GM12864 (cell line): ENCODE measurements at regions not wholly inside any gene's neighbourhood (a gene's known extent, or its start where the extent isn't known, plus 50 kb on each side); places are given as distances from the start of the nearest gene placed in this dataset.

ENCODE experiments used
- DNase-seq: peaks from one replicate; pipeline ENCODE4 v3.0.0-alpha.2; 2011; ENCODE audit warnings: low read depth
- H3K4me3 ChIP-seq: 2 replicates; pipeline ENCODE4 v1.5.1; 2011; ENCODE audit warnings: mild to moderate bottlenecking, low read depth, low read length, control low read depth
- CTCF ChIP-seq: IDR thresholded peaks from 2 replicates; pipeline ENCODE4 v1.5.1; 2011; ENCODE audit warnings: low read depth, mild to moderate bottlenecking, moderate library complexity, low read length, control low read depth, inconsistent platforms; ENCODE audit errors: missing control alignments

GRCh38 chr14:23694949-23695663 lies 58.9 kb downstream of the DHRS2 start:
- H3K4me3 ChIP-seq, result no peak overlapping the region
- DNase-seq, result no peak
- no peak for TF ChIP-seq CTCF

DNA sequence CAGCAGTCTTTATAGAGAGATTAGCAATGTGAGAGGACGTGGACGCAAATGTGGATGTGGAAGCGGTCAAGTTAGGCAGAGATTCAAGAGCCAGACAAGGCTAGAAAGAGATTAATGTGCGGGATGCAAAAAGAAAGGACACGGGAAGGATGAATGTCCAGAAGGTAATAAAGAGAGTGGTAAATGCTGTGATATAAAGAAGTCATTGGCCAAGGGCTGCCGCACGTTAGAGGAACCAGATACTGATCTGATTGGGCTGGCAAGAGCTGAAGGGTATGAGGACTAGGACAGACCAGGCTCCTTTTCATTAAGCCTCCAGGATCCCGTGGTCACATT lies 59.5 kb downstream of the DHRS2 start:
- TF ChIP-seq CTCF, result no peak
- H3K4me3 ChIP-seq, result no peak overlapping the region
- DNase-seq, result no peak

- TF ChIP-seq CTCF, result no peak
- no peak overlapping the region for H3K4me3 ChIP-seq
- no peak for DNase-seq
Measured at GRCh38 chr14:23696701-23697239, 60.6 kb downstream of the DHRS2 start.

DNA sequence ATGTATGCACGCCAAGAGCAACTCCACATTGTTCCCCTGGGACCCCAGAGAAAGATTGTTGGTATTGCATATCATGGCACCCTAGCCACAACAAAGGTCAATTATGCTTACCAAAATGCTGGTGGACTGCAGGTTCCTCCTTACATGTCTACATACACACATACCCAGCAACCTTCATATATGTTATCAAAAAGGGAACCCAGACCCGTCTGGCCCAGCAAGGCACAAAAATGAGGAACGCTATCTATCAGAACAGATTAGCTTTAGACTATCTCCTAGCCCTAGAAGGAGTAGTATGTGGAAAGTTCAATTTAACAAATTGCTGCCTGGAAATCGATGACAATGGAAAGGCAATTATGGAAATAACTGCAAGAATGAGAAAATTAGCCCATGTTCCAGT lies 61.5 kb downstream of the DHRS2 start:
- no peak overlapping the region for H3K4me3 ChIP-seq
- no peak for TF ChIP-seq CTCF
- DNase-seq, result no peak

DNA sequence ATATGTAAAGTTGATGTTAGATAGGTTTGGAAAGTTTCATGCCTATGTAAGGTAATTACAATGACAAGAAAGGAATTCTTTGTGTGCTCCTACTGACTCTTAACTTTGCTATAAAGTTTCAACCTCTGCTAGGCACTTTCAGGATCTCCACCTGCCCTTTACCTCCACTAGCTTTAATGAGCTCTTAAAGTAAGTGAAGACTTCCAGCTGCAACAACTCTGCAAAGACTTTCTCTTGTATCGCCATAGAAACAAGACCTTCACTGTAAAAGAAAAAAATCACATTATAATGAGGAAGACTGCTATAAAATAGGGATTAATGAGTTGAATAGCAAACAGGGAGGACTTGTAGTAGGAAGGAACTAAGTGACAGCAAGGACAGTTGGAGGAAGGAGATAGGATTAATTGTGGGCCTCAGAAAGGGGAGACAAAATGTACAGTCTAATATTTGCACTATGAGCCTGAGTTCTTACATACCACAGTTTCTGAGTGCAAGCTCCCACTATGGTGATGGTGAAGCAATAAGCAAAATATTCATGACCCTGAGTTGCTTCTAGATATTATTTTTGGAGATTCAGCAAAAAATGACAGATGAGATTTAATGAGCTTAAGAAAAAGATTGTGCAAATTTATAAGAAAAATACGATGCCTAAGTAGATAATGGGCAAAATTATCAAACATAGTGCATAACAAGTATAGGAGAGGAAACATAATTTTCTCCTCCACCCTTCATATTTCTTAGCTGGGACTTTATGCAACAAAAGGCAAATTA lies 66.7 kb downstream of the DHRS2 start:
- no peak for TF ChIP-seq CTCF
- H3K4me3 ChIP-seq, result no peak overlapping the region
- no peak for DNase-seq

GRCh38 chr14:23704890-23705289 lies 68.7 kb downstream of the DHRS2 start:
- no peak overlapping the region for H3K4me3 ChIP-seq
- DNase-seq, result no peak
- TF ChIP-seq CTCF, result no peak
